Neural cell (in vitro differentiated cells): ENCODE measurements at regions not wholly inside any gene's neighbourhood (a gene's known extent, or its start where the extent isn't known, plus 50 kb on each side); places are given as distances from the start of the nearest gene placed in this dataset.

ENCODE experiments used
- H2AFZ ChIP-seq: fragments of 200-600, 300-800 bp; sonication (generic), shearing (Covaris generic); 2 replicates; pipeline ENCODE4 v1.6.0; 2014; ENCODE audit warnings: low read depth, mild to moderate bottlenecking, antibody characterized with exemption, low read length, moderate library complexity
- H3F3A ChIP-seq: fragments of 200-600 bp; shearing (Covaris generic); 2 replicates; pipeline ENCODE4 v1.6.1; 2016; ENCODE audit warnings: mild to moderate bottlenecking, moderate library complexity, mixed read lengths, antibody characterized with exemption, low read length; ENCODE audit not compliant: insufficient read depth, poor library complexity, severe bottlenecking
- H3K27ac ChIP-seq: fragments of 200-600, 300-800 bp; sonication (generic), shearing (Covaris generic); 2 replicates; pipeline ENCODE4 v1.5.1; 2014; ENCODE audit warnings: mild to moderate bottlenecking, low read length, moderate library complexity
- H3K27me3 ChIP-seq: fragments of 300-800, 200-600 bp; sonication (generic), shearing (Covaris generic); 2 replicates; pipeline ENCODE4 v1.6.0; 2014; ENCODE audit warnings: mild to moderate bottlenecking, low read depth, low read length, moderate library complexity; ENCODE audit not compliant: insufficient read depth
- H3K36me3 ChIP-seq: fragments of 300-800, 200-600 bp; sonication (generic), shearing (Covaris generic); 2 replicates; pipeline ENCODE4 v1.5.1; 2014; ENCODE audit warnings: mild to moderate bottlenecking, antibody characterized with exemption, low read length, moderate library complexity; ENCODE audit not compliant: insufficient read depth
- H3K4me2 ChIP-seq: fragments of 300-800, 200-600 bp; sonication (generic), shearing (Covaris generic); 2 replicates; pipeline ENCODE4 v1.6.0; 2014; ENCODE audit warnings: mild to moderate bottlenecking, low read length
- H3K4me3 ChIP-seq: fragments of 300-800, 200-600 bp; sonication (generic), shearing (Covaris generic); 2 replicates; pipeline ENCODE4 v1.5.1; 2014; ENCODE audit warnings: mild to moderate bottlenecking, low read length, moderate library complexity
- H3K79me2 ChIP-seq: fragments of 200-600 bp; shearing (Covaris generic); replicated peaks from 2 replicates; pipeline ENCODE4 v1.6.0; 2014; ENCODE audit warnings: mild to moderate bottlenecking, low read length, moderate library complexity; ENCODE audit not compliant: insufficient read depth
- H3K9ac ChIP-seq: fragments of 300-800, 200-600 bp; sonication (generic), shearing (Covaris generic); 2 replicates; pipeline ENCODE4 v1.6.1; 2016; ENCODE audit warnings: mild to moderate bottlenecking, low read length, mixed read lengths
- H3K9me2 ChIP-seq: fragments of 200-600 bp; shearing (Covaris generic); 2 replicates; pipeline ENCODE4 v1.6.1; 2016; ENCODE audit warnings: mild to moderate bottlenecking, low read length, mixed read lengths; ENCODE audit not compliant: insufficient read depth
- H3K9me3 ChIP-seq: fragments of 200-600, 300-800 bp; sonication (generic), shearing (Covaris generic); 2 replicates; pipeline ENCODE4 v1.6.1; 2016; ENCODE audit warnings: mild to moderate bottlenecking, mixed run types, low read length, moderate library complexity, mixed read lengths
- H4K20me1 ChIP-seq: fragments of 200-600 bp; shearing (Covaris generic); 2 replicates; pipeline ENCODE4 v1.6.1; 2016; ENCODE audit warnings: mild to moderate bottlenecking, mixed run types; ENCODE audit not compliant: insufficient read depth
- EP300 ChIP-seq: fragments of 450-650 bp; conservative IDR thresholded peaks from 2 replicates; pipeline ENCODE4 v1.6.1; 2014; ENCODE audit warnings: antibody characterized with exemption, mild to moderate bottlenecking, moderate library complexity; ENCODE audit not compliant: poor library complexity, severe bottlenecking
- EZH2 ChIP-seq: fragments of 200-600, 300-800 bp; shearing (Covaris generic), sonication (generic); IDR thresholded peaks from 2 replicates; pipeline ENCODE4 v1.6.1; 2014; ENCODE audit warnings: antibody characterized with exemption, low read length, borderline replicate concordance, mild to moderate bottlenecking; ENCODE audit not compliant: insufficient read depth, poor library complexity, severe bottlenecking
- MXI1 ChIP-seq: fragments of 450-650 bp; conservative IDR thresholded peaks from 2 replicates; pipeline ENCODE4 v1.6.1; 2014; ENCODE audit warnings: antibody characterized with exemption, mild to moderate bottlenecking; ENCODE audit not compliant: poor library complexity, severe bottlenecking
- POLR2AphosphoS5 ChIP-seq: IDR thresholded peaks from 2 replicates; pipeline ENCODE4 v1.6.1; 2012
- RAD21 ChIP-seq: fragments of 450-650 bp; conservative IDR thresholded peaks from 2 replicates; pipeline ENCODE4 v1.6.1; 2014; ENCODE audit warnings: antibody characterized with exemption, mild to moderate bottlenecking, moderate library complexity
- SMC3 ChIP-seq: fragments of 450-650 bp; conservative IDR thresholded peaks from 2 replicates; pipeline ENCODE4 v1.6.1; 2014; ENCODE audit warnings: antibody characterized with exemption, mild to moderate bottlenecking, moderate library complexity; ENCODE audit not compliant: poor library complexity
- TAF1 ChIP-seq: IDR thresholded peaks from 2 replicates; pipeline ENCODE4 v1.6.1; 2012; ENCODE audit warnings: low read depth
- TF ChIP-seq, protein P1 (sequence below): fragments of 450-650 bp; IDR thresholded peaks from 2 replicates; pipeline ENCODE4 v1.5.1; 2014; ENCODE audit warnings: antibody characterized with exemption, mild to moderate bottlenecking, moderate library complexity; ENCODE audit not compliant: poor library complexity, severe bottlenecking
- TF ChIP-seq, protein P2 (sequence below): IDR thresholded peaks from 2 replicates; pipeline ENCODE4 v1.6.1; 2012; ENCODE audit warnings: borderline replicate concordance

DNA sequence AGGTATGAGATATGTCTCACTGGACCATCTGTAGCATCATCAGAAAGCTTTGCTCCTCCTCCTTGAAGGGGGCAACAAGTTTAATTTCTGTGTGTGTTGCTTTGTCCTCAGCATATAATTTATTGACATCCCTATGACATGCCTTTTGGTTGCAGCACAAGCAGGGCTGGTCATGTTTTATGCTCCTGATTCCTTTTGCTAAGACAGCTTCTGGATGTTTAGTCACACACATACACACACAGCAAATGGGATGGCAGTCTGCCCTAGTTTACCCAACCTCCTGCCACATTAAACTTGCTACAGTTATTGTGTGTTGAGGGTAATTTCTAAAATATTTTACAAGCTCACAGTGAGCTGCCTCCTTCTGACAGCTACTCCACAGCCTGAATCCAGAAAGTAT, 217.9 kb upstream of the RXFP2 start:
- Histone ChIP-seq H3F3A (no peaks in the 10 kb centered on the region), H3K9ac (no peak overlapping the region), H3K4me3 (no peak overlapping the region), H4K20me1 (no peaks in the 10 kb centered on the region), H3K9me2 (no peaks in the 10 kb centered on the region), H2AFZ (no peak overlapping the region), H3K9me3 (no peaks in the 10 kb centered on the region), H3K4me2 (no peak overlapping the region), H3K27ac (no peak overlapping the region), H3K27me3 (no peaks in the 10 kb centered on the region), H3K79me2 (no peaks in the 10 kb centered on the region), H3K36me3 (no peaks in the 10 kb centered on the region)
- TF ChIP-seq, protein P1, sequence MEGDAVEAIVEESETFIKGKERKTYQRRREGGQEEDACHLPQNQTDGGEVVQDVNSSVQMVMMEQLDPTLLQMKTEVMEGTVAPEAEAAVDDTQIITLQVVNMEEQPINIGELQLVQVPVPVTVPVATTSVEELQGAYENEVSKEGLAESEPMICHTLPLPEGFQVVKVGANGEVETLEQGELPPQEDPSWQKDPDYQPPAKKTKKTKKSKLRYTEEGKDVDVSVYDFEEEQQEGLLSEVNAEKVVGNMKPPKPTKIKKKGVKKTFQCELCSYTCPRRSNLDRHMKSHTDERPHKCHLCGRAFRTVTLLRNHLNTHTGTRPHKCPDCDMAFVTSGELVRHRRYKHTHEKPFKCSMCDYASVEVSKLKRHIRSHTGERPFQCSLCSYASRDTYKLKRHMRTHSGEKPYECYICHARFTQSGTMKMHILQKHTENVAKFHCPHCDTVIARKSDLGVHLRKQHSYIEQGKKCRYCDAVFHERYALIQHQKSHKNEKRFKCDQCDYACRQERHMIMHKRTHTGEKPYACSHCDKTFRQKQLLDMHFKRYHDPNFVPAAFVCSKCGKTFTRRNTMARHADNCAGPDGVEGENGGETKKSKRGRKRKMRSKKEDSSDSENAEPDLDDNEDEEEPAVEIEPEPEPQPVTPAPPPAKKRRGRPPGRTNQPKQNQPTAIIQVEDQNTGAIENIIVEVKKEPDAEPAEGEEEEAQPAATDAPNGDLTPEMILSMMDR = no peak
- TF ChIP-seq POLR2AphosphoS5 (no peak), TAF1 (no peak), MXI1 (no peak), RAD21 (no peak), EZH2 (no peak), SMC3 (no peak), EP300 (no peak)
- TF ChIP-seq, protein P2, sequence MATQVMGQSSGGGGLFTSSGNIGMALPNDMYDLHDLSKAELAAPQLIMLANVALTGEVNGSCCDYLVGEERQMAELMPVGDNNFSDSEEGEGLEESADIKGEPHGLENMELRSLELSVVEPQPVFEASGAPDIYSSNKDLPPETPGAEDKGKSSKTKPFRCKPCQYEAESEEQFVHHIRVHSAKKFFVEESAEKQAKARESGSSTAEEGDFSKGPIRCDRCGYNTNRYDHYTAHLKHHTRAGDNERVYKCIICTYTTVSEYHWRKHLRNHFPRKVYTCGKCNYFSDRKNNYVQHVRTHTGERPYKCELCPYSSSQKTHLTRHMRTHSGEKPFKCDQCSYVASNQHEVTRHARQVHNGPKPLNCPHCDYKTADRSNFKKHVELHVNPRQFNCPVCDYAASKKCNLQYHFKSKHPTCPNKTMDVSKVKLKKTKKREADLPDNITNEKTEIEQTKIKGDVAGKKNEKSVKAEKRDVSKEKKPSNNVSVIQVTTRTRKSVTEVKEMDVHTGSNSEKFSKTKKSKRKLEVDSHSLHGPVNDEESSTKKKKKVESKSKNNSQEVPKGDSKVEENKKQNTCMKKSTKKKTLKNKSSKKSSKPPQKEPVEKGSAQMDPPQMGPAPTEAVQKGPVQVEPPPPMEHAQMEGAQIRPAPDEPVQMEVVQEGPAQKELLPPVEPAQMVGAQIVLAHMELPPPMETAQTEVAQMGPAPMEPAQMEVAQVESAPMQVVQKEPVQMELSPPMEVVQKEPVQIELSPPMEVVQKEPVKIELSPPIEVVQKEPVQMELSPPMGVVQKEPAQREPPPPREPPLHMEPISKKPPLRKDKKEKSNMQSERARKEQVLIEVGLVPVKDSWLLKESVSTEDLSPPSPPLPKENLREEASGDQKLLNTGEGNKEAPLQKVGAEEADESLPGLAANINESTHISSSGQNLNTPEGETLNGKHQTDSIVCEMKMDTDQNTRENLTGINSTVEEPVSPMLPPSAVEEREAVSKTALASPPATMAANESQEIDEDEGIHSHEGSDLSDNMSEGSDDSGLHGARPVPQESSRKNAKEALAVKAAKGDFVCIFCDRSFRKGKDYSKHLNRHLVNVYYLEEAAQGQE = no peak

DNA sequence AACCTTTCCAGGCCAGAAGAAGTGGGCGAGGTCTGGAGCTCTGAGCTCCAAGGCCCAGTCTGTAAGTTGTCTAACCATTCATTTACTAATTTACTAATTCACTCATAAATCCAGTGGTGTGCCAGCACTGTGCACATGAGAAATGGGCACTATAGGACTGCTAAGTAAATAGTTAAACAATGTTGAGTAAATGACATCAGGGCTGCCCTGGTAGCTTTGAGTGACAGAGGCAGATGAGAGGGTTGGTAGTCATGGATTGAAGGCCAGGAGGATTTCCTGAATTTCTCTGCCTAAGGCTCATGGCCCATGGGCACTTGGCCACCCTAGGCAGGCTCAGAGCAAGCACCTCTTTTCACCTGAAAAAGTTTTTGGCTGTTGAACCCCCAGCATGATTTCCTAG, 216.9 kb upstream of the RXFP2 start:
- no peak for TF ChIP-seq RAD21
- no peak for TF ChIP-seq EP300
- TF ChIP-seq, protein P2 = no peak
- TF ChIP-seq MXI1 = no peak
- no peak for TF ChIP-seq EZH2
- TF ChIP-seq, protein P1 = no peak
- no peak for TF ChIP-seq POLR2AphosphoS5
- no peak for TF ChIP-seq TAF1
- no peak for TF ChIP-seq SMC3
- H3K27me3 ChIP-seq = no peaks in the 10 kb centered on the region
- H4K20me1 ChIP-seq = no peaks in the 10 kb centered on the region
- H3K79me2 ChIP-seq = no peaks in the 10 kb centered on the region
- H2AFZ ChIP-seq = no peak overlapping the region
- H3K27ac ChIP-seq = no peak overlapping the region
- no peak overlapping the region for H3K4me2 ChIP-seq
- H3K9ac ChIP-seq = no peak overlapping the region
- no peaks in the 10 kb centered on the region for H3K9me3 ChIP-seq
- no peak overlapping the region for H3K4me3 ChIP-seq
- no peaks in the 10 kb centered on the region for H3K9me2 ChIP-seq
- no peaks in the 10 kb centered on the region for H3F3A ChIP-seq
- no peaks in the 10 kb centered on the region for H3K36me3 ChIP-seq
